ENCODE measurements at regions not wholly inside any gene's neighbourhood (a gene's known extent, or its start where the extent isn't known, plus 50 kb on each side); places are given as distances from the start of the nearest gene placed in this dataset.
A peak's percentile ranks its signal among the peaks of the same experiment; 100 is the strongest.

DNA sequence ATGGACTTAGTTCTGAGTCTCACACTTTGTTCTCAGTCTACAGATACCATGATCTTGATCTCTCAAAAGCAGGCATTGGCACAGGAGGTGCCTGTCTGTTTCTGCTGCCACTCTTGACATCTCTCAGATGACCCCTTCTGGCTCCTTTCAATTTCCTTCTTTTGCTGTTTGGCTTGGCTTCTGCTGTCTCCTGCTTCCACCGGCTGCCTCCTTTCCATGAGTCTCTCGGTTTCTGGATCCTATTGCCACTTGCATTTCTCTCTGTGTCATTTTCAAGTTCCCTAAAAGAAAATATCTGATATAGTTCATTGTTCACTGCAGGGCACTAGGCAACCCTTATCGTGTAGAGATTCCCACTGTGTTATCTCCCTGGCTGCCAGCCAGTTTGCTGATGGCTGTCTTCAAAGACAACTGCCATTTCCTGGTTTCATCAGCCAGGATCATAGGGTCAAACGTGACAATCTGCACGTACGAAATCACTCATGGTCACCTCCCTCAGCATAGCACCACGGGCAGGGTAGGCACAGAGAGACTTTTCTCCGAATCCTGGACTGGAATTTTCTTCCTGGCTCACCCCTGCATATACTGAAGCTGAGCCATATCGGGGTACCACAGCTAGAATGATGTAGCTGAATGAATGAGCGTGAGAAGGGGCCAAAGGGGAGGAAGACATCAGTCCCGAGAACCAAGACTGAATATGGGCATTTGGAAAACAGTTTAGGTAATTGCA is 144.6 kb upstream of the TMEM170B start (continued):
- TF ChIP-seq NRL (CRISPR knock-in tag; IDR thresholded peaks at IDR 0.05; ENCODE audit: borderline replicate concordance) (no peak; the same call in 1 of the 2 replicates), IRX3 (CRISPR knock-in tag; IDR thresholded peaks at IDR 0.05; ENCODE audit: borderline replicate concordance, low read depth) (no peak), ZBTB21 (CRISPR knock-in tag; IDR thresholded peaks at IDR 0.05) (no peak; the same call in 1 of the 2 replicates), KLF9 (CRISPR knock-in tag; IDR thresholded peaks at IDR 0.05; ENCODE audit: low read depth) (no peak), THYN1 (CRISPR knock-in tag; IDR thresholded peaks at IDR 0.05; ENCODE audit: borderline replicate concordance, low read depth) (no peak), ZNF230 (CRISPR knock-in tag; IDR thresholded peaks at IDR 0.05) (peak; percentile 48; the same call in 1 of the 2 replicates), MBD4 (IDR thresholded peaks at IDR 0.05; ENCODE audit: borderline replicate concordance, low read length) (peak; percentile 40), BCL6 (CRISPR knock-in tag; IDR thresholded peaks at IDR 0.05) (peak; percentile 95), ATRX (CRISPR knock-in tag; IDR thresholded peaks at IDR 0.05; ENCODE audit: borderline replicate concordance) (no peak), ZNF644 (CRISPR knock-in tag; IDR thresholded peaks at IDR 0.05; ENCODE audit: low read depth) (peak; percentile 94), YEATS2 (CRISPR knock-in tag; IDR thresholded peaks at IDR 0.05; ENCODE audit: borderline replicate concordance) (peak; percentile 81; the same call in 1 of the 2 replicates), PAF1 (CRISPR knock-in tag; IDR thresholded peaks at IDR 0.05) (no peak), FOXK2 (IDR thresholded peaks at IDR 0.05) (no peak), KLF15 (CRISPR knock-in tag; IDR thresholded peaks at IDR 0.05; ENCODE audit: borderline replicate concordance) (no peak), REL (CRISPR knock-in tag; conservative IDR thresholded peaks at IDR 0.05) (peak; percentile 79; the same call in 1 of the 2 replicates), ARHGAP35 (CRISPR knock-in tag; IDR thresholded peaks at IDR 0.05; ENCODE audit: borderline replicate concordance) (no peak), ZNF138 (CRISPR knock-in tag; IDR thresholded peaks at IDR 0.05; ENCODE audit: low read depth) (no peak), TCF12 (IDR thresholded peaks at IDR 0.05) (no peak), TCF12 (CRISPR knock-in tag; IDR thresholded peaks at IDR 0.05) (peak; percentile 88; the same call in 1 of the 2 replicates), NFKBIZ (CRISPR knock-in tag; IDR thresholded peaks at IDR 0.05) (peak; percentile 96; the same call in 1 of the 2 replicates), NFYB (CRISPR knock-in tag; IDR thresholded peaks at IDR 0.05) (no peak; the same call in 1 of the 2 replicates)
- TF ChIP-seq, protein P1, sequence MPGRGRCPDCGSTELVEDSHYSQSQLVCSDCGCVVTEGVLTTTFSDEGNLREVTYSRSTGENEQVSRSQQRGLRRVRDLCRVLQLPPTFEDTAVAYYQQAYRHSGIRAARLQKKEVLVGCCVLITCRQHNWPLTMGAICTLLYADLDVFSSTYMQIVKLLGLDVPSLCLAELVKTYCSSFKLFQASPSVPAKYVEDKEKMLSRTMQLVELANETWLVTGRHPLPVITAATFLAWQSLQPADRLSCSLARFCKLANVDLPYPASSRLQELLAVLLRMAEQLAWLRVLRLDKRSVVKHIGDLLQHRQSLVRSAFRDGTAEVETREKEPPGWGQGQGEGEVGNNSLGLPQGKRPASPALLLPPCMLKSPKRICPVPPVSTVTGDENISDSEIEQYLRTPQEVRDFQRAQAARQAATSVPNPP (CRISPR knock-in tag; IDR thresholded peaks at IDR 0.05): no peak
- TF ChIP-seq, protein P2, sequence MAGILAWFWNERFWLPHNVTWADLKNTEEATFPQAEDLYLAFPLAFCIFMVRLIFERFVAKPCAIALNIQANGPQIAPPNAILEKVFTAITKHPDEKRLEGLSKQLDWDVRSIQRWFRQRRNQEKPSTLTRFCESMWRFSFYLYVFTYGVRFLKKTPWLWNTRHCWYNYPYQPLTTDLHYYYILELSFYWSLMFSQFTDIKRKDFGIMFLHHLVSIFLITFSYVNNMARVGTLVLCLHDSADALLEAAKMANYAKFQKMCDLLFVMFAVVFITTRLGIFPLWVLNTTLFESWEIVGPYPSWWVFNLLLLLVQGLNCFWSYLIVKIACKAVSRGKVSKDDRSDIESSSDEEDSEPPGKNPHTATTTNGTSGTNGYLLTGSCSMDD (CRISPR knock-in tag; IDR thresholded peaks at IDR 0.05): no peak
- TF ChIP-seq, protein P3, sequence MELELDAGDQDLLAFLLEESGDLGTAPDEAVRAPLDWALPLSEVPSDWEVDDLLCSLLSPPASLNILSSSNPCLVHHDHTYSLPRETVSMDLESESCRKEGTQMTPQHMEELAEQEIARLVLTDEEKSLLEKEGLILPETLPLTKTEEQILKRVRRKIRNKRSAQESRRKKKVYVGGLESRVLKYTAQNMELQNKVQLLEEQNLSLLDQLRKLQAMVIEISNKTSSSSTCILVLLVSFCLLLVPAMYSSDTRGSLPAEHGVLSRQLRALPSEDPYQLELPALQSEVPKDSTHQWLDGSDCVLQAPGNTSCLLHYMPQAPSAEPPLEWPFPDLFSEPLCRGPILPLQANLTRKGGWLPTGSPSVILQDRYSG (CRISPR knock-in tag; IDR thresholded peaks at IDR 0.05): 0 out of 2 replicates have a peak, but pooled peaks have one; percentile 58
- TF ChIP-seq, protein P4, sequence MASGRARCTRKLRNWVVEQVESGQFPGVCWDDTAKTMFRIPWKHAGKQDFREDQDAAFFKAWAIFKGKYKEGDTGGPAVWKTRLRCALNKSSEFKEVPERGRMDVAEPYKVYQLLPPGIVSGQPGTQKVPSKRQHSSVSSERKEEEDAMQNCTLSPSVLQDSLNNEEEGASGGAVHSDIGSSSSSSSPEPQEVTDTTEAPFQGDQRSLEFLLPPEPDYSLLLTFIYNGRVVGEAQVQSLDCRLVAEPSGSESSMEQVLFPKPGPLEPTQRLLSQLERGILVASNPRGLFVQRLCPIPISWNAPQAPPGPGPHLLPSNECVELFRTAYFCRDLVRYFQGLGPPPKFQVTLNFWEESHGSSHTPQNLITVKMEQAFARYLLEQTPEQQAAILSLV (CRISPR knock-in tag; IDR thresholded peaks at IDR 0.05; ENCODE audit: borderline replicate concordance): no peak; the same call in 1 of the 2 replicates
- TF ChIP-seq, protein P5, sequence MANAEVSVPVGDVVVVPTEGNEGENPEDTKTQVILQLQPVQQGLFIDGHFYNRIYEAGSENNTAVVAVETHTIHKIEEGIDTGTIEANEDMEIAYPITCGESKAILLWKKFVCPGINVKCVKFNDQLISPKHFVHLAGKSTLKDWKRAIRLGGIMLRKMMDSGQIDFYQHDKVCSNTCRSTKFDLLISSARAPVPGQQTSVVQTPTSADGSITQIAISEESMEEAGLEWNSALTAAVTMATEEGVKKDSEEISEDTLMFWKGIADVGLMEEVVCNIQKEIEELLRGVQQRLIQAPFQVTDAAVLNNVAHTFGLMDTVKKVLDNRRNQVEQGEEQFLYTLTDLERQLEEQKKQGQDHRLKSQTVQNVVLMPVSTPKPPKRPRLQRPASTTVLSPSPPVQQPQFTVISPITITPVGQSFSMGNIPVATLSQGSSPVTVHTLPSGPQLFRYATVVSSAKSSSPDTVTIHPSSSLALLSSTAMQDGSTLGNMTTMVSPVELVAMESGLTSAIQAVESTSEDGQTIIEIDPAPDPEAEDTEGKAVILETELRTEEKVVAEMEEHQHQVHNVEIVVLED (CRISPR knock-in tag; IDR thresholded peaks at IDR 0.05; ENCODE audit: borderline replicate concordance): peak; percentile 73

Measured in HepG2 (cell line).